PC-3 (cell line): ENCODE measurements at regions not wholly inside any gene's neighbourhood (a gene's known extent, or its start where the extent isn't known, plus 50 kb on each side); places are given as distances from the start of the nearest gene placed in this dataset.

Source experiments
- ATAC-seq: fragments of 200-7000 bp; cut with Tn5 transposase; 2 replicates; pipeline ENCODE4 v1.9.1; 2020; ENCODE audit warnings: mild to moderate bottlenecking, moderate library complexity
- BruUV-seq: library from RNA; stranded (reverse); fragments of 400-500 nt; replicated peaks from 2 replicates; lab custom pipeline; 2021; lab: Mats Ljungman, UMichigan
- CTCF ChIA-PET: fragments of 300-600 bp; sonication (Branson Sonifier 250); formaldehyde crosslinking; loops from one replicate; lab custom pipeline; 2022; ENCODE audit warnings: antibody characterized with exemption; lab: Charles Lee
- POLR2A ChIA-PET: fragments of 300-600 bp; sonication (Branson Sonifier 250); formaldehyde crosslinking; loops from one replicate; lab custom pipeline; 2022; ENCODE audit warnings: antibody characterized with exemption; ENCODE audit not compliant: unreplicated experiment; lab: Charles Lee
- DNase-seq: peaks from one replicate; pipeline ENCODE4 v3.0.0-alpha.2; 2015
- H2AFZ ChIP-seq: fragments of 300-600 bp; sonication (generic); 2 replicates; pipeline ENCODE4 v1.6.0; 2016; ENCODE audit warnings: antibody characterized with exemption, low read length
- H3F3A ChIP-seq: fragments of 300-600 bp; sonication (generic); one replicate; pipeline ENCODE4 v1.6.0; 2017; ENCODE audit warnings: antibody characterized with exemption, low read length, control low read depth, mild to moderate bottlenecking; ENCODE audit not compliant: unreplicated experiment
- H3K27ac ChIP-seq: fragments of 300-600 bp; sonication (generic); 2 replicates; pipeline ENCODE4 v1.5.1; 2016; ENCODE audit warnings: mild to moderate bottlenecking, low read length
- H3K27me3 ChIP-seq: fragments of 300-600 bp; sonication (generic); 2 replicates; pipeline ENCODE4 v1.6.1; 2016; ENCODE audit warnings: low read length, mixed read lengths
- H3K36me3 ChIP-seq: fragments of 300-600 bp; sonication (generic); 2 replicates; pipeline ENCODE4 v1.6.1; 2016; ENCODE audit warnings: low read depth, mixed run types, low read length, mixed read lengths
- H3K4me1 ChIP-seq: fragments of 300-600 bp; sonication (generic); 2 replicates; pipeline ENCODE4 v1.5.1; 2016; ENCODE audit warnings: low read length; ENCODE audit not compliant: insufficient read depth
- H3K4me2 ChIP-seq: fragments of 300-600 bp; sonication (generic); 2 replicates; pipeline ENCODE4 v1.6.0; 2016; ENCODE audit warnings: low read length
- H3K4me3 ChIP-seq: fragments of 300-600 bp; sonication (generic); 2 replicates; pipeline ENCODE4 v1.5.1; 2016; ENCODE audit warnings: mild to moderate bottlenecking, low read length, mixed read lengths
- H3K79me2 ChIP-seq: fragments of 300-600 bp; sonication (generic); 2 replicates; pipeline ENCODE4 v1.6.1; 2017; ENCODE audit warnings: low read length, mixed read lengths
- H3K9ac ChIP-seq: fragments of 300-600 bp; sonication (generic); 2 replicates; pipeline ENCODE4 v1.6.0; 2016; ENCODE audit warnings: mild to moderate bottlenecking, low read length
- H3K9me2 ChIP-seq: fragments of 300-600 bp; sonication (generic); replicated peaks from 2 replicates; pipeline ENCODE4 v1.6.1; 2016; ENCODE audit warnings: mixed run types, low read length, mixed read lengths
- H3K9me3 ChIP-seq: fragments of 300-600 bp; sonication (generic); 2 replicates; pipeline ENCODE4 v1.6.1; 2016; ENCODE audit warnings: low read length, mixed read lengths
- H4K20me1 ChIP-seq: fragments of 300-600 bp; sonication (generic); 2 replicates; pipeline ENCODE4 v1.6.1; 2016; ENCODE audit warnings: low read length, mixed read lengths
- EZH2 ChIP-seq: fragments of 300-600 bp; sonication (generic); IDR thresholded peaks from one replicate; pipeline ENCODE4 v1.6.1; 2017; ENCODE audit warnings: antibody characterized with exemption, mild to moderate bottlenecking, low read length; ENCODE audit not compliant: unreplicated experiment
- EZH2phosphoT487 ChIP-seq: fragments of 300-600 bp; sonication (generic); IDR thresholded peaks from 2 replicates; pipeline ENCODE4 v1.6.1; 2018; ENCODE audit warnings: mild to moderate bottlenecking, antibody characterized with exemption, low read length, borderline replicate concordance
- intact Hi-C: fragments of 100-400 bp; cut with micrococcal nuclease; formaldehyde crosslinking; loops from 2 replicates; pipeline ENCODE4 v1.9.0; 2023
- TF ChIP-seq, protein P1 (sequence below): fragments of 300-600 bp; sonication (generic); conservative IDR thresholded peaks from 2 replicates; pipeline ENCODE4 v1.5.1; 2017; ENCODE audit warnings: antibody characterized with exemption, low read depth, mild to moderate bottlenecking, low read length

DNA sequence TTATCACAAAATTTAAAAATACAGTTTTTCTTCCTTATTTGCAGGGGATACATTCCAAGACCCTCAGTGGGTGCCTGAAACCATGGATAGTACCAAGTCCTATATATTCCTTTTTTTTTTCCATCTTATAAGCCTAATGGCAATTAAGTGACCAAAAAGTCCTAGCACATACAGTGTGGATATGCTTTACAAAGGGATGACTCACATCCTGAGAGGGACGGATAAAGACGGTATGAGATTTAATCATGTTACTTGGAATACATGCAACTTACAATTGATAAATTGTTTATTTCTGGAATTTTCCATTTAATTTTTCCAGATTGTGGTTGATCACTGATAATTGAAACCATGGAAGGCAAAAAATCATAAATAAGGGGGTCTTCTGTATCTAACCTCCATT is 181.2 kb upstream of the BRINP3 start:
- ATAC-seq = peak; percentile 97

DNA sequence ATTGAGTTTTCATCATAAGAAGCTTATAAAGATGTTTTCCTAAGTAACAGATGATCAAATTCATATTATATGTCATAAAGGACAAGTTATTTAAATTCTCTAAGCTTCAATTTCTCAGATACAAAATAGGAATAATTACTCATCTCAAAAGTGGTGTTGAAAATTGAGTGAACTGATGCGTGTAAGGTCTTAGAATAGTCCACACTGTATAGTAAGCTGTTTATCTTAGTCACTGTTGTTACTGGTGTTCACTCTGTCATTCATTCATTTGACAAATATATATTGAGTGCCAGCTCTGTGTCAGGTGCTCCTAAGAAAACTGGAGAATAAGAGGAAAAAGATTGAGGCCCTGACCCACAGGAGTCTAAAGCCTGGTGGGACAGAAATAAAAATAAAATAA is 186.3 kb upstream of the BRINP3 start:
- H3K4me3 ChIP-seq = no peak overlapping the region
- H3K9me2 ChIP-seq = no peaks in the 10 kb centered on the region
- H3K27ac ChIP-seq = no peak overlapping the region
- no peaks in the 10 kb centered on the region for H3K9me3 ChIP-seq
- no peak overlapping the region for H2AFZ ChIP-seq
- no peak for ATAC-seq
- no peaks in the 10 kb centered on the region for H3K79me2 ChIP-seq
- H3K36me3 ChIP-seq = no peaks in the 10 kb centered on the region
- TF ChIP-seq EZH2phosphoT487 (no peak), EZH2 (no peak)
- TF ChIP-seq, protein P1, sequence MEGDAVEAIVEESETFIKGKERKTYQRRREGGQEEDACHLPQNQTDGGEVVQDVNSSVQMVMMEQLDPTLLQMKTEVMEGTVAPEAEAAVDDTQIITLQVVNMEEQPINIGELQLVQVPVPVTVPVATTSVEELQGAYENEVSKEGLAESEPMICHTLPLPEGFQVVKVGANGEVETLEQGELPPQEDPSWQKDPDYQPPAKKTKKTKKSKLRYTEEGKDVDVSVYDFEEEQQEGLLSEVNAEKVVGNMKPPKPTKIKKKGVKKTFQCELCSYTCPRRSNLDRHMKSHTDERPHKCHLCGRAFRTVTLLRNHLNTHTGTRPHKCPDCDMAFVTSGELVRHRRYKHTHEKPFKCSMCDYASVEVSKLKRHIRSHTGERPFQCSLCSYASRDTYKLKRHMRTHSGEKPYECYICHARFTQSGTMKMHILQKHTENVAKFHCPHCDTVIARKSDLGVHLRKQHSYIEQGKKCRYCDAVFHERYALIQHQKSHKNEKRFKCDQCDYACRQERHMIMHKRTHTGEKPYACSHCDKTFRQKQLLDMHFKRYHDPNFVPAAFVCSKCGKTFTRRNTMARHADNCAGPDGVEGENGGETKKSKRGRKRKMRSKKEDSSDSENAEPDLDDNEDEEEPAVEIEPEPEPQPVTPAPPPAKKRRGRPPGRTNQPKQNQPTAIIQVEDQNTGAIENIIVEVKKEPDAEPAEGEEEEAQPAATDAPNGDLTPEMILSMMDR = no peak
- no peaks in the 10 kb centered on the region for H4K20me1 ChIP-seq
- H3K9ac ChIP-seq = no peak overlapping the region
- no peak for DNase-seq
- no peaks in the 10 kb centered on the region for H3F3A ChIP-seq
- CTCF ChIA-PET = no interaction called here
- BruUV-seq = no TSS peak
- no peaks in the 10 kb centered on the region for H3K4me1 ChIP-seq
- POLR2A ChIA-PET = interaction anchor here (0.5 kb wide), 1 partner anchor 16 kb away, joined by 3 read pairs; no protein-coding TSS in a partner anchor
- peaks cover 13% of the 10 kb centered on the region; the same call in 1 of the 2 replicates for H3K27me3 ChIP-seq
- H3K4me2 ChIP-seq = no peak overlapping the region
- intact Hi-C loops = loop anchor here (5.0 kb wide), 1 partner anchor 383 kb away; no protein-coding TSS in a partner anchor

More for the DNA sequence above, 181.2 kb upstream of the BRINP3 start:
- no peak overlapping the region for H2AFZ ChIP-seq
- no peak for TF ChIP-seq EZH2
- ChIA-PET CTCF (no interaction called here), POLR2A (no interaction called here)
- no peaks in the 10 kb centered on the region for H3K9me2 ChIP-seq
- H3K4me1 ChIP-seq = no peaks in the 10 kb centered on the region
- H3F3A ChIP-seq = no peaks in the 10 kb centered on the region
- H3K79me2 ChIP-seq = no peaks in the 10 kb centered on the region
- no peaks in the 10 kb centered on the region for H4K20me1 ChIP-seq
- no peak overlapping the region for H3K27ac ChIP-seq
- peak; percentile 63 for DNase-seq
- no peaks in the 10 kb centered on the region for H3K36me3 ChIP-seq
- intact Hi-C loops = no loop called here
- H3K4me3 ChIP-seq = no peak overlapping the region
- no peak overlapping the region for H3K9ac ChIP-seq
- peaks cover 23% of the 10 kb centered on the region for H3K27me3 ChIP-seq
- no TSS peak for BruUV-seq
- H3K4me2 ChIP-seq = no peak overlapping the region
- H3K9me3 ChIP-seq = no peaks in the 10 kb centered on the region

DNA sequence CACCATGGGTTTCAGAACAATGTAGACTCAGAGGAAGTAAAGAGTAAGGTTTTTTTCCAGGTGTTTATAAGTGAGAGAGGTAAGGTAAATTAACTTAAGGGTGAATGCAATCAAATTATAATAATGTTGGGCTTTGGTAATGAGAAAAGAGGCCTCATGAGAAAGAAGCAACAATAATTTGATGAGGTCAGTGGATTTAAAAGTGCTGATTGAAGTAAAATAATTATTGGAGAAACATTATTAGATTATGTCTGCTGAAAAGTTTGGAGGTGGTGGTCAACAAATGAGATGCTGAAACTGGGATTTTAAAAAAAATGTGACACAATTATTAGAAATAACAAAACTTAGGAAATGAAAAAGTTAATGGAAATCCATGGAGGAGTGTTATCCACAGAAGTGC is 187.4 kb upstream of the BRINP3 start:
- DNase-seq (no peak), ATAC-seq (no peak)
- Histone ChIP-seq H2AFZ (no peak overlapping the region), H3K79me2 (no peaks in the 10 kb centered on the region), H4K20me1 (no peaks in the 10 kb centered on the region), H3K9me2 (0 out of 2 replicates have a peak, but pooled peaks cover 3% of the 10 kb centered on the region), H3K4me2 (no peak overlapping the region), H3K4me1 (no peaks in the 10 kb centered on the region), H3K4me3 (no peak overlapping the region), H3K27me3 (peaks cover 13% of the 10 kb centered on the region; the same call in 1 of the 2 replicates), H3K27ac (no peak overlapping the region), H3K9me3 (no peaks in the 10 kb centered on the region), H3K36me3 (no peaks in the 10 kb centered on the region), H3K9ac (no peak overlapping the region), H3F3A (no peaks in the 10 kb centered on the region)
- no peak for TF ChIP-seq EZH2phosphoT487
- TF ChIP-seq EZH2 = no peak
- TF ChIP-seq, protein P1 = no peak
- ChIA-PET POLR2A (no interaction called here), CTCF (no interaction called here)
- intact Hi-C loops = no loop called here
- no TSS peak for BruUV-seq
